ENCODE measurements at regions not wholly inside any gene's neighbourhood (a gene's known extent, or its start where the extent isn't known, plus 50 kb on each side); places are given as distances from the start of the nearest gene placed in this dataset.

- Histone ChIP-seq H3K9me3 (ENCODE audit: control insufficient read depth in 3 of 3, low read length in 3 of 3) (no peaks in the 10 kb centered on the region), H3K4me3 (ENCODE audit: low read length in 3 of 3) (no peak overlapping the region), H3K36me3 (ENCODE audit: control insufficient read depth in 3 of 3, insufficient read depth in 3 of 3, low read length in 3 of 3) (no peaks in the 10 kb centered on the region), H3K4me1 (ENCODE audit: control insufficient read depth in 3 of 3, insufficient read depth in 3 of 3, low read length in 3 of 3) (peaks cover 16 to 22% (median 19%) of the 10 kb centered on the region in 3 donors), H3K27ac (ENCODE audit: low read depth, low read length) (no peak overlapping the region), H3K27me3 (ENCODE audit: control insufficient read depth in 3 of 3, insufficient read depth in 3 of 3, low read length in 3 of 3) (no peaks in the 10 kb centered on the region), H3K9ac (ENCODE audit: low read depth in 1 of 3, low read length in 3 of 3) (no peak overlapping the region)
These were observed 130.4 kb upstream of the ADAMTS9 start for GRCh38 chr3:64818196-64818595.

GRCh38 chr3:64816355-64816754 lies 128.6 kb upstream of the ADAMTS9 start:
- Histone ChIP-seq H3K4me3 (ENCODE audit: low read length in 3 of 3) (no peak overlapping the region), H3K36me3 (ENCODE audit: control insufficient read depth in 3 of 3, insufficient read depth in 3 of 3, low read length in 3 of 3) (no peaks in the 10 kb centered on the region), H3K9ac (ENCODE audit: low read depth in 1 of 3, low read length in 3 of 3) (no peak overlapping the region), H3K9me3 (ENCODE audit: control insufficient read depth in 3 of 3, low read length in 3 of 3) (no peaks in the 10 kb centered on the region), H3K27me3 (ENCODE audit: control insufficient read depth in 3 of 3, insufficient read depth in 3 of 3, low read length in 3 of 3) (no peaks in the 10 kb centered on the region), H3K27ac (ENCODE audit: low read depth, low read length) (no peak overlapping the region), H3K4me1 (ENCODE audit: control insufficient read depth in 3 of 3, insufficient read depth in 3 of 3, low read length in 3 of 3) (peaks cover 15 to 19% (median 16%) of the 10 kb centered on the region in 3 donors)

DNA sequence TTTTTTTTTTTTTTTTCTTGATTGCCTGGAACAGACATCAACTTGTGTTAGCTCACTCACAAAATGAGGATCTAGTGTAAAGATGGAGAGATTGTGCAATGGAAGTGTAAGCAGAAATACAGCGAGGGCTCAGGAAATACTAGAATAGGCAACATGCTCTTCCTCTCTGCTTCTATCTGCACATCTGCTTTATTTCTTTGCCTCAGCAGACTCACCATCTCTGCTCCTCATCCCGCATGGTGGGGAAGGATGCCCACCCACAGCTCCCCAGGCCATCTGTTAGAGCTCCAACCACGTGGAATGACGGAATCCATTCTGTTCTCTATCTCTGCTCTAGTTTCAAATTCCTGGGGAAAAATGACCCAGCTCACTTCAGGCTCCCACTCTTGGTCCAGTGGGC lies 128.0 kb upstream of the ADAMTS9 start:
- Histone ChIP-seq H3K27me3 (ENCODE audit: control insufficient read depth in 3 of 3, insufficient read depth in 3 of 3, low read length in 3 of 3) (no peaks in the 10 kb centered on the region), H3K27ac (ENCODE audit: low read depth, low read length) (no peak overlapping the region), H3K36me3 (ENCODE audit: control insufficient read depth in 3 of 3, insufficient read depth in 3 of 3, low read length in 3 of 3) (no peaks in the 10 kb centered on the region), H3K9ac (ENCODE audit: low read depth in 1 of 3, low read length in 3 of 3) (no peak overlapping the region), H3K4me1 (ENCODE audit: control insufficient read depth in 3 of 3, insufficient read depth in 3 of 3, low read length in 3 of 3) (peaks cover 15 to 19% (median 16%) of the 10 kb centered on the region in 3 donors), H3K9me3 (ENCODE audit: control insufficient read depth in 3 of 3, low read length in 3 of 3) (no peaks in the 10 kb centered on the region), H3K4me3 (ENCODE audit: low read length in 3 of 3) (no peak overlapping the region)

- Histone ChIP-seq H3K36me3 (ENCODE audit: control insufficient read depth in 3 of 3, insufficient read depth in 3 of 3, low read length in 3 of 3) (no peaks in the 10 kb centered on the region), H3K27ac (ENCODE audit: low read depth, low read length) (peak overlapping the region; percentile 34), H3K9me3 (ENCODE audit: control insufficient read depth in 3 of 3, low read length in 3 of 3) (no peaks in the 10 kb centered on the region), H3K9ac (ENCODE audit: low read depth in 1 of 3, low read length in 3 of 3) (no peak overlapping the region), H3K4me1 (ENCODE audit: control insufficient read depth in 3 of 3, insufficient read depth in 3 of 3, low read length in 3 of 3) (peaks cover 15 to 19% (median 16%) of the 10 kb centered on the region in 3 donors), H3K27me3 (ENCODE audit: control insufficient read depth in 3 of 3, insufficient read depth in 3 of 3, low read length in 3 of 3) (no peaks in the 10 kb centered on the region), H3K4me3 (ENCODE audit: low read length in 3 of 3) (no peak overlapping the region)
These were observed 127.4 kb upstream of the ADAMTS9 start for GRCh38 chr3:64815195-64815631.

- Histone ChIP-seq H3K27me3 (ENCODE audit: control insufficient read depth in 3 of 3, insufficient read depth in 3 of 3, low read length in 3 of 3) (no peaks in the 10 kb centered on the region), H3K9ac (ENCODE audit: low read depth in 1 of 3, low read length in 3 of 3) (no peak overlapping the region), H3K36me3 (ENCODE audit: control insufficient read depth in 3 of 3, insufficient read depth in 3 of 3, low read length in 3 of 3) (no peaks in the 10 kb centered on the region), H3K4me3 (ENCODE audit: low read length in 3 of 3) (no peak overlapping the region), H3K27ac (ENCODE audit: low read depth, low read length) (peak overlapping the region; percentile 34), H3K4me1 (ENCODE audit: control insufficient read depth in 3 of 3, insufficient read depth in 3 of 3, low read length in 3 of 3) (peaks cover 15 to 19% (median 16%) of the 10 kb centered on the region in 3 donors), H3K9me3 (ENCODE audit: control insufficient read depth in 3 of 3, low read length in 3 of 3) (no peaks in the 10 kb centered on the region)
These were observed 126.6 kb upstream of the ADAMTS9 start for GRCh38 chr3:64814351-64814750.

- Histone ChIP-seq H3K27me3 (ENCODE audit: control insufficient read depth in 3 of 3, insufficient read depth in 3 of 3, low read length in 3 of 3) (no peaks in the 10 kb centered on the region), H3K9me3 (ENCODE audit: control insufficient read depth in 3 of 3, low read length in 3 of 3) (no peaks in the 10 kb centered on the region), H3K36me3 (ENCODE audit: control insufficient read depth in 3 of 3, insufficient read depth in 3 of 3, low read length in 3 of 3) (no peaks in the 10 kb centered on the region), H3K4me3 (ENCODE audit: low read length in 3 of 3) (no peak overlapping the region), H3K4me1 (ENCODE audit: control insufficient read depth in 3 of 3, insufficient read depth in 3 of 3, low read length in 3 of 3) (peaks cover 15 to 19% (median 16%) of the 10 kb centered on the region in 3 donors), H3K27ac (ENCODE audit: low read depth, low read length) (no peak overlapping the region), H3K9ac (ENCODE audit: low read depth in 1 of 3, low read length in 3 of 3) (no peak overlapping the region)
These were observed 125.5 kb upstream of the ADAMTS9 start for GRCh38 chr3:64813326-64813725.

DNA sequence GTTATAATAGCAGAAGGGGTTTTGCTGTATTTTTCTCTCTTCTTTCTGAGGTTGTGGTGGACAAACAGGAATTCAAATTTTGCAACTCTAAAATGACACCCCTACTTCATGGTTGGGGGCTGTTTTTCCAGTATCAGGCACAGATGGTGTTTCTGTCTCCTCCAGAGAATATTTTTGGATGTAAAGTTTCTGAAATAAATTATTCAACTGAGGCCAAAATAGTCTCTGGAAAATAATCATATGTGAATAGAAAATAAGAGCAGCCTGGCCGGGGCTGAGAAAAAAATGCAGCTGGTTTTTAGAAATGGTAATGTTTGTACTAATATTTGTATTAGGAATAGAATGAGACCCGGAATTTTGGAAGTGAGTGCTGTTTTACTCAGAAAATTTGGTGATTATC lies 121.3 kb upstream of the ADAMTS9 start:
- no peak overlapping the region for H3K4me3 ChIP-seq (ENCODE audit: low read length in 3 of 3)
- no peaks in the 10 kb centered on the region for H3K27me3 ChIP-seq (ENCODE audit: control insufficient read depth in 3 of 3, insufficient read depth in 3 of 3, low read length in 3 of 3)
- peaks cover 0 to 5% (median 0%) of the 10 kb centered on the region in 3 donors for H3K4me1 ChIP-seq (ENCODE audit: control insufficient read depth in 3 of 3, insufficient read depth in 3 of 3, low read length in 3 of 3)
- no peak overlapping the region for H3K27ac ChIP-seq (ENCODE audit: low read depth, low read length)
- peaks cover 0 to 4% (median 3%) of the 10 kb centered on the region in 3 donors for H3K36me3 ChIP-seq (ENCODE audit: control insufficient read depth in 3 of 3, insufficient read depth in 3 of 3, low read length in 3 of 3)
- H3K9ac ChIP-seq (ENCODE audit: low read depth in 1 of 3, low read length in 3 of 3), result no peak overlapping the region
- no peaks in the 10 kb centered on the region for H3K9me3 ChIP-seq (ENCODE audit: control insufficient read depth in 3 of 3, low read length in 3 of 3)

GRCh38 chr3:64808061-64808460 lies 120.3 kb upstream of the ADAMTS9 start:
- H3K4me1 ChIP-seq (ENCODE audit: control insufficient read depth in 3 of 3, insufficient read depth in 3 of 3, low read length in 3 of 3), result no peaks in the 10 kb centered on the region
- no peaks in the 10 kb centered on the region for H3K9me3 ChIP-seq (ENCODE audit: control insufficient read depth in 3 of 3, low read length in 3 of 3)
- no peak overlapping the region for H3K27ac ChIP-seq (ENCODE audit: low read depth, low read length)
- H3K27me3 ChIP-seq (ENCODE audit: control insufficient read depth in 3 of 3, insufficient read depth in 3 of 3, low read length in 3 of 3), result no peaks in the 10 kb centered on the region
- no peak overlapping the region for H3K4me3 ChIP-seq (ENCODE audit: low read length in 3 of 3)
- no peak overlapping the region for H3K9ac ChIP-seq (ENCODE audit: low read depth in 1 of 3, low read length in 3 of 3)
- peaks cover 0 to 4% (median 3%) of the 10 kb centered on the region in 3 donors for H3K36me3 ChIP-seq (ENCODE audit: control insufficient read depth in 3 of 3, insufficient read depth in 3 of 3, low read length in 3 of 3)

DNA sequence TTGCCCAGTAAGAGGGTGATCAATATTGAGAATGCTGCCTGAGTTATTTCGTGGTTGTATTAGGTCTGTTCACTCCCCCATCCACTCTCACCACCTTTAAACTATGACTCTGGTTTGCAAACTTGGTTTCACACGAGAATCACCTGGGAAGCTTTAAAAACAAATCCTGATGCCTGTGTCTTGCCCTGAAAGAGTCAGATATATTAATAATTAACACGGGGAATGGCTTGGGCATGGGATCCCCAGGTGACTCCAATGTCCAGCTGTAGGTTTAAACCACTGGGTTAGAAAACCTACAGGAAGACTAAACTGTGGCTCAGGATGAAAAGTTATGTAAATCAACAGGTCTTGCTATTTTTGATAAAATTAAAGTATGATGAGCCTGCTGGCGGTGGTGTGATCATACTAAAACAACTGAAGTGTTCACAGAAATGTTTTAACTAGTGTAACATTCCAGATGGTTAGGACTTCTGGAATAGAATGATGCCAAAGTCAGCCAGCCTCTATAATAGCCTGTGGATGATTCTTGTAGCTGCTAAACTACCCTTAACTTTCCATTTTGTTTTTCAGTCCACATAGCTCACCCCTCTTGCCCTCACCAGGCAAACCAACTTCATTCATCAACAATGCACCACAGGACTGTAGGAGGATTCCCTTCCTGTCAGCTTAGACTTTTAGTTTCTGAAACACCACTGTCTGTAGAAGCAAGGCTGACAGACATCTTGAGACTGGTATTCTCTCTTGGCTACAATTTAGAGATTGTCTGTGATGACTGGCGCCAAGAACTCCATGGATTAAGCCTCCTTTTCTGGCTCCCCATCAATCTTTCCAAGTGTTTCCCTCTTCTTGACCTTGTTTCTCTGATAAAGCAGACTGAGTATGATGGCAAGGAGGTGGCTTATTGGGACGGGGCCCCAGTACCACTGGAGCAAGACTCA lies 119.1 kb upstream of the ADAMTS9 start:
- Histone ChIP-seq H3K4me1 (ENCODE audit: control insufficient read depth in 3 of 3, insufficient read depth in 3 of 3, low read length in 3 of 3) (no peaks in the 10 kb centered on the region), H3K36me3 (ENCODE audit: control insufficient read depth in 3 of 3, insufficient read depth in 3 of 3, low read length in 3 of 3) (peaks cover 0 to 4% (median 3%) of the 10 kb centered on the region in 3 donors), H3K27me3 (ENCODE audit: control insufficient read depth in 3 of 3, insufficient read depth in 3 of 3, low read length in 3 of 3) (no peaks in the 10 kb centered on the region), H3K9me3 (ENCODE audit: control insufficient read depth in 3 of 3, low read length in 3 of 3) (no peaks in the 10 kb centered on the region), H3K4me3 (ENCODE audit: low read length in 3 of 3) (no peak overlapping the region), H3K27ac (ENCODE audit: low read depth, low read length) (no peak overlapping the region), H3K9ac (ENCODE audit: low read depth in 1 of 3, low read length in 3 of 3) (no peak overlapping the region)

GRCh38 chr3:64805978-64806377 lies 118.2 kb upstream of the ADAMTS9 start:
- Histone ChIP-seq H3K9me3 (ENCODE audit: control insufficient read depth in 3 of 3, low read length in 3 of 3) (no peaks in the 10 kb centered on the region), H3K4me3 (ENCODE audit: low read length in 3 of 3) (no peak overlapping the region), H3K27me3 (ENCODE audit: control insufficient read depth in 3 of 3, insufficient read depth in 3 of 3, low read length in 3 of 3) (no peaks in the 10 kb centered on the region), H3K36me3 (ENCODE audit: control insufficient read depth in 3 of 3, insufficient read depth in 3 of 3, low read length in 3 of 3) (peaks cover 0 to 8% (median 3%) of the 10 kb centered on the region in 3 donors), H3K4me1 (ENCODE audit: control insufficient read depth in 3 of 3, insufficient read depth in 3 of 3, low read length in 3 of 3) (no peaks in the 10 kb centered on the region), H3K27ac (ENCODE audit: low read depth, low read length) (no peak overlapping the region), H3K9ac (ENCODE audit: low read depth in 1 of 3, low read length in 3 of 3) (no peak overlapping the region)
